ENCODE measurements at regions not wholly inside any gene's neighbourhood (a gene's known extent, or its start where the extent isn't known, plus 50 kb on each side); places are given as distances from the start of the nearest gene placed in this dataset.

- TF ChIP-seq CTCF (IDR thresholded peaks at IDR 0.05; ENCODE audit: control insufficient read depth, extremely low read depth, insufficient read depth): no peak
- no peak for DNase-seq (ENCODE audit: low read depth)
- no peak overlapping the region for H3K4me3 ChIP-seq (ENCODE audit: low read depth, low read length)
Measured at GRCh38 chr20:60930023-60930790, 321.9 kb upstream of the CDH4 start.

- no peak overlapping the region for H3K4me3 ChIP-seq (ENCODE audit: low read depth, low read length)
- TF ChIP-seq CTCF (IDR thresholded peaks at IDR 0.05; ENCODE audit: control insufficient read depth, extremely low read depth, insufficient read depth): no peak
- DNase-seq (ENCODE audit: low read depth): no peak
Measured at GRCh38 chr20:60931696-60932095, 320.4 kb upstream of the CDH4 start.

GRCh38 chr20:60934724-60935123, 317.3 kb upstream of the CDH4 start:
- no peak for TF ChIP-seq CTCF (IDR thresholded peaks at IDR 0.05; ENCODE audit: control insufficient read depth, extremely low read depth, insufficient read depth)
- H3K4me3 ChIP-seq (ENCODE audit: low read depth, low read length): no peak overlapping the region
- no peak for DNase-seq (ENCODE audit: low read depth)

GRCh38 chr20:60935971-60936370, 316.1 kb upstream of the CDH4 start:
- no peak overlapping the region for H3K4me3 ChIP-seq (ENCODE audit: low read depth, low read length)
- DNase-seq (ENCODE audit: low read depth): no peak
- no peak for TF ChIP-seq CTCF (IDR thresholded peaks at IDR 0.05; ENCODE audit: control insufficient read depth, extremely low read depth, insufficient read depth)

- H3K4me3 ChIP-seq (ENCODE audit: low read depth, low read length): no peak overlapping the region
- no peak for DNase-seq (ENCODE audit: low read depth)
- TF ChIP-seq CTCF (IDR thresholded peaks at IDR 0.05; ENCODE audit: control insufficient read depth, extremely low read depth, insufficient read depth): no peak
Measured at GRCh38 chr20:60937585-60937984, 314.5 kb upstream of the CDH4 start.

- DNase-seq (ENCODE audit: low read depth): no peak
- no peak overlapping the region for H3K4me3 ChIP-seq (ENCODE audit: low read depth, low read length)
- TF ChIP-seq CTCF (IDR thresholded peaks at IDR 0.05; ENCODE audit: control insufficient read depth, extremely low read depth, insufficient read depth): no peak
Measured at GRCh38 chr20:60941379-60941778, 310.7 kb upstream of the CDH4 start.

- no peak for TF ChIP-seq CTCF (IDR thresholded peaks at IDR 0.05; ENCODE audit: control insufficient read depth, extremely low read depth, insufficient read depth)
- H3K4me3 ChIP-seq (ENCODE audit: low read depth, low read length): no peak overlapping the region
- DNase-seq (ENCODE audit: low read depth): no peak
Measured at GRCh38 chr20:60947819-60948218, 304.2 kb upstream of the CDH4 start.
